WTC11 (cell line): ENCODE measurements at regions not wholly inside any gene's neighbourhood (a gene's known extent, or its start where the extent isn't known, plus 50 kb on each side); places are given as distances from the start of the nearest gene placed in this dataset.

Experiments used
- ATF3 ChIP-seq: sonication (generic); formaldehyde crosslinking; conservative IDR thresholded peaks from 2 replicates; pipeline ENCODE4 v1.8.1; 2022; ENCODE audit warnings: mild to moderate bottlenecking, missing genetic modification reagents
- E2F4 ChIP-seq: sonication (generic); formaldehyde crosslinking; IDR thresholded peaks from 2 replicates; pipeline ENCODE4 v1.8.1; 2022; ENCODE audit warnings: low read depth, mild to moderate bottlenecking, moderate library complexity, missing genetic modification reagents, borderline replicate concordance
- GABPB1 ChIP-seq: sonication (generic); formaldehyde crosslinking; IDR thresholded peaks from 2 replicates; pipeline ENCODE4 v1.8.1; 2023; ENCODE audit warnings: mild to moderate bottlenecking, missing genetic modification reagents
- NFYB ChIP-seq: sonication (generic); formaldehyde crosslinking; conservative IDR thresholded peaks from 2 replicates; pipeline ENCODE4 v1.8.0; 2022; ENCODE audit warnings: low read depth, missing genetic modification reagents
- NR3C1 ChIP-seq: sonication (generic); formaldehyde crosslinking; conservative IDR thresholded peaks from 2 replicates; pipeline ENCODE4 v1.8.1; 2023; ENCODE audit warnings: low read depth, mild to moderate bottlenecking, missing genetic modification reagents
- PREB ChIP-seq: sonication (generic); formaldehyde crosslinking; IDR thresholded peaks from 2 replicates; pipeline ENCODE4 v1.8.1; 2022; ENCODE audit warnings: mild to moderate bottlenecking, missing genetic modification reagents, moderate library complexity, borderline replicate concordance
- SP1 ChIP-seq: sonication (generic); formaldehyde crosslinking; conservative IDR thresholded peaks from 2 replicates; pipeline ENCODE4 v1.8.1; 2022; ENCODE audit warnings: missing genetic modification reagents
- TEAD4 ChIP-seq: sonication (generic); formaldehyde crosslinking; IDR thresholded peaks from 2 replicates; pipeline ENCODE4 v1.8.0; 2022; ENCODE audit warnings: mild to moderate bottlenecking, missing genetic modification reagents
- ZNF232 ChIP-seq: sonication (generic); formaldehyde crosslinking; IDR thresholded peaks from 2 replicates; pipeline ENCODE4 v1.8.0; 2022; ENCODE audit warnings: mild to moderate bottlenecking, missing genetic modification reagents
- ZNF671 ChIP-seq: fragments of 250-450 bp; sonication (Bioruptor Pico); IDR thresholded peaks from 2 replicates; pipeline ENCODE4 v1.8.0; 2021; ENCODE audit warnings: mild to moderate bottlenecking
- TF ChIP-seq, protein P1 (sequence below): fragments of 200-600 bp; IDR thresholded peaks from 2 replicates; pipeline ENCODE4 v1.8.0; 2022; ENCODE audit warnings: antibody characterized with exemption
- TF ChIP-seq, protein P2 (sequence below): fragments of 250-450 bp; sonication (Bioruptor Pico); IDR thresholded peaks from 2 replicates; pipeline ENCODE4 v1.9.0; 2021; ENCODE audit warnings: moderate library complexity, mild to moderate bottlenecking, inconsistent platforms, borderline replicate concordance
- TF ChIP-seq, protein P3 (sequence below): sonication (generic); formaldehyde crosslinking; IDR thresholded peaks from 2 replicates; pipeline ENCODE4 v1.8.1; 2022; ENCODE audit warnings: missing genetic modification reagents, borderline replicate concordance

GRCh38 chr10:128310971-128311658 lies 184.9 kb upstream of the MKI67 start:
- TF ChIP-seq, protein P1, sequence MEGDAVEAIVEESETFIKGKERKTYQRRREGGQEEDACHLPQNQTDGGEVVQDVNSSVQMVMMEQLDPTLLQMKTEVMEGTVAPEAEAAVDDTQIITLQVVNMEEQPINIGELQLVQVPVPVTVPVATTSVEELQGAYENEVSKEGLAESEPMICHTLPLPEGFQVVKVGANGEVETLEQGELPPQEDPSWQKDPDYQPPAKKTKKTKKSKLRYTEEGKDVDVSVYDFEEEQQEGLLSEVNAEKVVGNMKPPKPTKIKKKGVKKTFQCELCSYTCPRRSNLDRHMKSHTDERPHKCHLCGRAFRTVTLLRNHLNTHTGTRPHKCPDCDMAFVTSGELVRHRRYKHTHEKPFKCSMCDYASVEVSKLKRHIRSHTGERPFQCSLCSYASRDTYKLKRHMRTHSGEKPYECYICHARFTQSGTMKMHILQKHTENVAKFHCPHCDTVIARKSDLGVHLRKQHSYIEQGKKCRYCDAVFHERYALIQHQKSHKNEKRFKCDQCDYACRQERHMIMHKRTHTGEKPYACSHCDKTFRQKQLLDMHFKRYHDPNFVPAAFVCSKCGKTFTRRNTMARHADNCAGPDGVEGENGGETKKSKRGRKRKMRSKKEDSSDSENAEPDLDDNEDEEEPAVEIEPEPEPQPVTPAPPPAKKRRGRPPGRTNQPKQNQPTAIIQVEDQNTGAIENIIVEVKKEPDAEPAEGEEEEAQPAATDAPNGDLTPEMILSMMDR = no peak
- TF ChIP-seq ZNF671 (CRISPR knock-in tag) (no peak), SP1 (CRISPR knock-in tag) (no peak), ZNF232 (no peak), ATF3 (CRISPR knock-in tag) (no peak), NFYB (CRISPR knock-in tag) (no peak), GABPB1 (CRISPR knock-in tag) (no peak), NR3C1 (CRISPR knock-in tag) (no peak), E2F4 (CRISPR knock-in tag) (no peak), TEAD4 (no peak), PREB (CRISPR knock-in tag) (no peak)
- TF ChIP-seq, protein P2, sequence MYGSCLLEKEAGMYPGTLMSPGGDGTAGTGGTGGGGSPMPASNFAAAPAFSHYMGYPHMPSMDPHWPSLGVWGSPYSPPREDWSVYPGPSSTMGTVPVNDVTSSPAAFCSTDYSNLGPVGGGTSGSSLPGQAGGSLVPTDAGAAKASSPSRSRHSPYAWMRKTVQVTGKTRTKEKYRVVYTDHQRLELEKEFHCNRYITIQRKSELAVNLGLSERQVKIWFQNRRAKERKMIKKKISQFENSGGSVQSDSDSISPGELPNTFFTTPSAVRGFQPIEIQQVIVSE (CRISPR knock-in tag) = no peak
- TF ChIP-seq, protein P3, sequence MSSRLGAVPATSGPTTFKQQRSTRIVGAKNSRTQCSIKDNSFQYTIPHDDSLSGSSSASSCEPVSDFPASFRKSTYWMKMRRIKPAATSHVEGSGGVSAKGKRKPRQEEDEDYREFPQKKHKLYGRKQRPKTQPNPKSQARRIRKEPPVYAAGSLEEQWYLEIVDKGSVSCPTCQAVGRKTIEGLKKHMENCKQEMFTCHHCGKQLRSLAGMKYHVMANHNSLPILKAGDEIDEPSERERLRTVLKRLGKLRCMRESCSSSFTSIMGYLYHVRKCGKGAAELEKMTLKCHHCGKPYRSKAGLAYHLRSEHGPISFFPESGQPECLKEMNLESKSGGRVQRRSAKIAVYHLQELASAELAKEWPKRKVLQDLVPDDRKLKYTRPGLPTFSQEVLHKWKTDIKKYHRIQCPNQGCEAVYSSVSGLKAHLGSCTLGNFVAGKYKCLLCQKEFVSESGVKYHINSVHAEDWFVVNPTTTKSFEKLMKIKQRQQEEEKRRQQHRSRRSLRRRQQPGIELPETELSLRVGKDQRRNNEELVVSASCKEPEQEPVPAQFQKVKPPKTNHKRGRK = no peak
